ENCODE measurements at regions not wholly inside any gene's neighbourhood (a gene's known extent, or its start where the extent isn't known, plus 50 kb on each side); places are given as distances from the start of the nearest gene placed in this dataset.

- H3K79me2 ChIP-seq (ENCODE audit: insufficient read depth, low read length), result no peaks in the 10 kb centered on the region
- no peak overlapping the region for H2AFZ ChIP-seq (ENCODE audit: insufficient read depth, low read depth, low read length, poor library complexity, severe bottlenecking)
- H3K27ac ChIP-seq (ENCODE audit: low read depth in 1 of 2, low read length in 2 of 2), result no peak overlapping the region
- no peaks in the 10 kb centered on the region for H3K4me1 ChIP-seq (ENCODE audit: control insufficient read depth in 1 of 2, insufficient read depth in 2 of 2, low read length in 2 of 2)
- no peak overlapping the region for H3K4me3 ChIP-seq (replicated peaks in 1 of 3; ENCODE audit: low read depth in 2 of 3, low read length in 3 of 3)
- H3K27me3 ChIP-seq (ENCODE audit: control insufficient read depth in 2 of 2, insufficient read depth in 2 of 2, low read length in 2 of 2), result no peaks in the 10 kb centered on the region
- H3K36me3 Mint-ChIP-seq, result no peaks in the 10 kb centered on the region
- H3K4me1 Mint-ChIP-seq, result no peaks in the 10 kb centered on the region
- DNase-seq, result no peak
- H3K36me3 ChIP-seq (replicated peaks in 1 of 2; ENCODE audit: control insufficient read depth in 1 of 2, insufficient read depth in 2 of 2, low read length in 2 of 2), result no peaks in the 10 kb centered on the region
- no peaks in the 10 kb centered on the region for H3K9me3 ChIP-seq (replicated peaks in 1 of 2; ENCODE audit: control insufficient read depth in 1 of 2, insufficient read depth in 1 of 2, low read length in 2 of 2)
- no peaks in the 10 kb centered on the region for H4K20me1 ChIP-seq (ENCODE audit: insufficient read depth, low read length)
- peaks cover 0 to 2% (median 0%) of the 10 kb centered on the region in 7 donors for H3K9me3 Mint-ChIP-seq
- intact Hi-C loops (cut with micrococcal nuclease), result no loop called here
- no peak overlapping the region for H3K4me2 ChIP-seq (replicated peaks; ENCODE audit: extremely low read depth, low read length, poor library complexity, severe bottlenecking)
- no peak overlapping the region for H3K27ac Mint-ChIP-seq
- H3K27me3 Mint-ChIP-seq (ENCODE audit: low read depth in 3 of 3), result peaks cover 2 to 7% (median 3%) of the 10 kb centered on the region in 3 donors
- no peak overlapping the region for H3K4me3 Mint-ChIP-seq
- WGBS (ENCODE audit: insufficient coverage), result 85% methylated on average over 3 of the region's 4 CpGs
- H3K9ac ChIP-seq (ENCODE audit: insufficient read depth, low read length, poor library complexity, severe bottlenecking), result no peak overlapping the region
- no peak for TF ChIP-seq CTCF (IDR thresholded peaks at IDR 0.05)
These were observed 164.0 kb upstream of the HEY2 start for GRCh38 chr6:125585470-125585869.

- Histone ChIP-seq H3K36me3 (replicated peaks in 1 of 2; ENCODE audit: control insufficient read depth in 1 of 2, insufficient read depth in 2 of 2, low read length in 2 of 2) (no peaks in the 10 kb centered on the region), H3K4me2 (replicated peaks; ENCODE audit: extremely low read depth, low read length, poor library complexity, severe bottlenecking) (no peak overlapping the region), H3K9me3 (replicated peaks in 1 of 2; ENCODE audit: control insufficient read depth in 1 of 2, insufficient read depth in 1 of 2, low read length in 2 of 2) (no peaks in the 10 kb centered on the region), H3K79me2 (ENCODE audit: insufficient read depth, low read length) (no peaks in the 10 kb centered on the region), H2AFZ (ENCODE audit: insufficient read depth, low read depth, low read length, poor library complexity, severe bottlenecking) (no peak overlapping the region), H3K4me3 (replicated peaks in 1 of 3; ENCODE audit: low read depth in 2 of 3, low read length in 3 of 3) (no peak overlapping the region), H3K9ac (ENCODE audit: insufficient read depth, low read length, poor library complexity, severe bottlenecking) (no peak overlapping the region), H4K20me1 (ENCODE audit: insufficient read depth, low read length) (no peaks in the 10 kb centered on the region), H3K4me1 (ENCODE audit: control insufficient read depth in 1 of 2, insufficient read depth in 2 of 2, low read length in 2 of 2) (no peaks in the 10 kb centered on the region), H3K27me3 (ENCODE audit: control insufficient read depth in 2 of 2, insufficient read depth in 2 of 2, low read length in 2 of 2) (no peaks in the 10 kb centered on the region), H3K27ac (ENCODE audit: low read depth in 1 of 2, low read length in 2 of 2) (no peak overlapping the region)
- DNase-seq, result no peak
- Mint-ChIP-seq H3K4me1 (no peaks in the 10 kb centered on the region), H3K36me3 (no peaks in the 10 kb centered on the region), H3K27ac (no peak overlapping the region), H3K27me3 (ENCODE audit: low read depth in 3 of 3) (peaks cover 2 to 7% (median 3%) of the 10 kb centered on the region in 3 donors), H3K9me3 (peaks cover 0 to 2% (median 0%) of the 10 kb centered on the region in 7 donors), H3K4me3 (no peak overlapping the region)
- intact Hi-C loops (cut with micrococcal nuclease), result no loop called here
- 95% methylated on average over 2 of the region's 3 CpGs for WGBS (ENCODE audit: insufficient coverage)
- TF ChIP-seq CTCF (IDR thresholded peaks at IDR 0.05), result no peak
These were observed 163.4 kb upstream of the HEY2 start for GRCh38 chr6:125586074-125586473.
